AG04450 (cell line): ENCODE measurements at regions not wholly inside any gene's neighbourhood (a gene's known extent, or its start where the extent isn't known, plus 50 kb on each side); places are given as distances from the start of the nearest gene placed in this dataset.
"Not testable (repeated sequence)": the region's sequence is repeated elsewhere in the genome, so short reads cannot be mapped to it uniquely, and the experiment has no call there.

Source experiments
- CTCF ChIA-PET: fragments of 300-600, 350-600 bp; formaldehyde crosslinking; extraction: SDS; loops from one replicate; lab custom pipeline; 2022; ENCODE audit warnings: antibody characterized with exemption, inconsistent platforms; lab: Charles Lee
- POLR2A ChIA-PET: fragments of 350-600 bp; formaldehyde crosslinking; extraction: SDS; loops from one replicate; lab custom pipeline; 2021; ENCODE audit warnings: antibody characterized with exemption, inconsistent platforms; lab: Yijun Ruan, JAX
- DNase-seq: peaks from one replicate; pipeline ENCODE4 v3.0.0-alpha.2; 2011; ENCODE audit warnings: low read depth, low spot score
- H3K27ac ChIP-seq: one replicate; pipeline ENCODE4 v1.5.1; 2012; ENCODE audit warnings: low read depth, low read length, control low read depth
- H3K27me3 ChIP-seq: one replicate; pipeline ENCODE4 v1.6.0; 2012; ENCODE audit warnings: low read length; ENCODE audit not compliant: control insufficient read depth, insufficient read depth
- H3K4me3 ChIP-seq: 2 replicates; pipeline ENCODE4 v1.5.1; 2011; ENCODE audit warnings: mild to moderate bottlenecking, low read depth, low read length, control low read depth
- H3K9me3 ChIP-seq: 2 replicates; pipeline ENCODE4 v1.5.1; 2012; ENCODE audit warnings: low read length; ENCODE audit not compliant: control insufficient read depth, insufficient read depth
- CTCF ChIP-seq: IDR thresholded peaks from 2 replicates; pipeline ENCODE4 v1.5.1; 2011; ENCODE audit warnings: low read depth, low read length, control low read depth, inconsistent platforms

GRCh38 chr2:215636816-215637215 lies 200.9 kb upstream of the FN1 start:
- Histone ChIP-seq H3K4me3 (no peak overlapping the region), H3K27ac (no peak overlapping the region), H3K27me3 (no peaks in the 10 kb centered on the region), H3K9me3 (peaks cover 3% of the 10 kb centered on the region; the same call in 1 of the 2 replicates)
- no peak for DNase-seq
- POLR2A ChIA-PET: no interaction called here
- TF ChIP-seq CTCF: no peak
- CTCF ChIA-PET: no interaction called here

GRCh38 chr2:215635788-215636139 lies 199.9 kb upstream of the FN1 start:
- Histone ChIP-seq H3K9me3 (peaks cover 3% of the 10 kb centered on the region; the same call in 1 of the 2 replicates), H3K27me3 (no peaks in the 10 kb centered on the region), H3K27ac (no peak overlapping the region), H3K4me3 (no peak overlapping the region)
- no peak for DNase-seq
- TF ChIP-seq CTCF: peak; percentile 37
- ChIA-PET CTCF (no interaction called here), POLR2A (interaction anchor here (0.6 to 1.1 kb wide), 2 partner anchors 95 to 225 kb away, joined by 3 read pairs; no protein-coding TSS in a partner anchor)

GRCh38 chr2:215635071-215635787 lies 199.4 kb upstream of the FN1 start:
- CTCF ChIA-PET: no interaction called here
- H3K27me3 ChIP-seq: no peaks in the 10 kb centered on the region
- POLR2A ChIA-PET: interaction anchor here (0.6 to 1.1 kb wide), 2 partner anchors 95 to 225 kb away, joined by 3 read pairs; no protein-coding TSS in a partner anchor
- DNase-seq: no peak
- no peak for TF ChIP-seq CTCF
- no peak overlapping the region for H3K27ac ChIP-seq
- H3K9me3 ChIP-seq: peaks cover 3% of the 10 kb centered on the region; the same call in 1 of the 2 replicates
- no peak overlapping the region for H3K4me3 ChIP-seq

GRCh38 chr2:215633360-215633759 lies 197.5 kb upstream of the FN1 start:
- no peak for DNase-seq
- no peak overlapping the region for H3K27ac ChIP-seq
- H3K4me3 ChIP-seq: no peak overlapping the region
- H3K27me3 ChIP-seq: no peaks in the 10 kb centered on the region
- no peaks in the 10 kb centered on the region for H3K9me3 ChIP-seq
- CTCF ChIA-PET: no interaction called here
- POLR2A ChIA-PET: no interaction called here
- TF ChIP-seq CTCF: no peak

- TF ChIP-seq CTCF: no peak
- no peaks in the 10 kb centered on the region for H3K9me3 ChIP-seq
Measured at GRCh38 chr2:215631696-215632095, 195.8 kb upstream of the FN1 start.

GRCh38 chr2:215630796-215631195 lies 194.9 kb upstream of the FN1 start:
- H3K9me3 ChIP-seq, H3K27ac ChIP-seq, CTCF ChIA-PET, DNase-seq, H3K27me3 ChIP-seq, H3K4me3 ChIP-seq: not testable (repeated sequence)
- POLR2A ChIA-PET: interaction anchor here (0.7 kb wide), 2 partner anchors 247 to 271 kb away, joined by 3 read pairs; no protein-coding TSS in a partner anchor

More at GRCh38 chr2:215631696-215632095, 195.8 kb upstream of the FN1 start:
- Histone ChIP-seq H3K27me3 (no peaks in the 10 kb centered on the region), H3K4me3 (no peak overlapping the region), H3K27ac (no peak overlapping the region)
- DNase-seq: no peak
- CTCF ChIA-PET: no interaction called here
- POLR2A ChIA-PET: no interaction called here
